A549 (cell line): ENCODE measurements at regions not wholly inside any gene's neighbourhood (a gene's known extent, or its start where the extent isn't known, plus 50 kb on each side); places are given as distances from the start of the nearest gene placed in this dataset.

ENCODE experiments used
- CHD4 ChIP-seq: fragments of 200-600 bp; sonication (generic); IDR thresholded peaks from 2 replicates; pipeline ENCODE4 v1.6.1; 2016; ENCODE audit warnings: antibody characterized with exemption, mild to moderate bottlenecking, borderline replicate concordance
- EP300 ChIP-seq, 2 experiments: fragments of >200 bp; sonication (Bioruptor Twin); formaldehyde crosslinking; IDR thresholded peaks; 2 replicates in 1 of 2; 3 replicates in 1 of 2; pipeline ENCODE4 v1.6.1; 2016 to 2017
- POLR2A ChIP-seq: IDR thresholded peaks from 2 replicates; pipeline ENCODE4 v1.6.1; 2012; ENCODE audit warnings: mild to moderate bottlenecking, low read length
- TF ChIP-seq, protein P1 (sequence below): fragments of 450-650 bp; IDR thresholded peaks from 2 replicates; pipeline ENCODE4 v1.6.1; 2014; ENCODE audit warnings: antibody characterized with exemption
- TF ChIP-seq, protein P2 (sequence below): fragments of >200 bp; sonication (Bioruptor Twin); formaldehyde crosslinking; IDR thresholded peaks from 3 replicates; pipeline ENCODE4 v1.5.1; 2016

DNA sequence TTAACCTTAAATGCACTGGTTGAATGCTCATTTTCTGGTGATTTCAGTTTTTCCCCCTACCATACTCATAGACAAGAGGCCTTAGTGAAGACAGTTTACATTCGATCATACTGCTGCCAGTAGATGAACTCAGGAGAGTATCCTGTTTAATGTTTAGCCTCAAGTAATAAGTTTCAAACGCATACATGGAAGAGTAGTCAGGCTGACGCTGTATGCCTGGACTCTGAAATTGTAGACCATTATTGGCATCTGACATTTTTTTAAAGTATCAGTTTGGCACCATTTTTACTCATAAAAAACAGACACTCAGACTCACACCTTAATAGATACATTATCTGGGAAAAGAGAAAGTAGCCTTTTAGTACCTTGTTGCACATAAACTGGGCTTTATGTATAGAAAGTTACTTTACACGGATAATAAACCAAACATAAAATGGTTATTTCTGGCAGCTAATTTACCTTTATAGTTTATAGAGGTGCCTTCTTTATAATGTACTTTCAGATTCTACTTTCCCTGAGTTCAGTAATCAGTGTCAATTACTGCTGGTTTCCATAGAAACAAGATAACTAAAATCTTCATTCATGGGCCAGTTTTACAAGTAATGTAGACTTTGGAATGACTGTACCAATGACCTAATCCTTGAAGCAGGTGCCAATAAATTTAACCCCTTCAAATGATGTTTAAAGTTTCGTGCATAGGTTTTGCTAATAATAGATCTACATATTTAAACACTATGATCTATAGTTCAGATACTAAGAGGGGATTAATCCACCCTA is 183.8 kb upstream of the ITGA1 start:
- TF ChIP-seq, protein P1, sequence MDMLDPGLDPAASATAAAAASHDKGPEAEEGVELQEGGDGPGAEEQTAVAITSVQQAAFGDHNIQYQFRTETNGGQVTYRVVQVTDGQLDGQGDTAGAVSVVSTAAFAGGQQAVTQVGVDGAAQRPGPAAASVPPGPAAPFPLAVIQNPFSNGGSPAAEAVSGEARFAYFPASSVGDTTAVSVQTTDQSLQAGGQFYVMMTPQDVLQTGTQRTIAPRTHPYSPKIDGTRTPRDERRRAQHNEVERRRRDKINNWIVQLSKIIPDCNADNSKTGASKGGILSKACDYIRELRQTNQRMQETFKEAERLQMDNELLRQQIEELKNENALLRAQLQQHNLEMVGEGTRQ, result no peak
- TF ChIP-seq CHD4 (no peak), EP300 (IDR thresholded peaks at IDR 0.05) (no peak), POLR2A (no peak)
- TF ChIP-seq, protein P2, sequence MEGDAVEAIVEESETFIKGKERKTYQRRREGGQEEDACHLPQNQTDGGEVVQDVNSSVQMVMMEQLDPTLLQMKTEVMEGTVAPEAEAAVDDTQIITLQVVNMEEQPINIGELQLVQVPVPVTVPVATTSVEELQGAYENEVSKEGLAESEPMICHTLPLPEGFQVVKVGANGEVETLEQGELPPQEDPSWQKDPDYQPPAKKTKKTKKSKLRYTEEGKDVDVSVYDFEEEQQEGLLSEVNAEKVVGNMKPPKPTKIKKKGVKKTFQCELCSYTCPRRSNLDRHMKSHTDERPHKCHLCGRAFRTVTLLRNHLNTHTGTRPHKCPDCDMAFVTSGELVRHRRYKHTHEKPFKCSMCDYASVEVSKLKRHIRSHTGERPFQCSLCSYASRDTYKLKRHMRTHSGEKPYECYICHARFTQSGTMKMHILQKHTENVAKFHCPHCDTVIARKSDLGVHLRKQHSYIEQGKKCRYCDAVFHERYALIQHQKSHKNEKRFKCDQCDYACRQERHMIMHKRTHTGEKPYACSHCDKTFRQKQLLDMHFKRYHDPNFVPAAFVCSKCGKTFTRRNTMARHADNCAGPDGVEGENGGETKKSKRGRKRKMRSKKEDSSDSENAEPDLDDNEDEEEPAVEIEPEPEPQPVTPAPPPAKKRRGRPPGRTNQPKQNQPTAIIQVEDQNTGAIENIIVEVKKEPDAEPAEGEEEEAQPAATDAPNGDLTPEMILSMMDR, result no peak
